Thyroid gland (tissue), 4 donors: ENCODE measurements at regions not wholly inside any gene's neighbourhood (a gene's known extent, or its start where the extent isn't known, plus 50 kb on each side); places are given as distances from the start of the nearest gene placed in this dataset.

Experiments used
- POLR2A ChIP-seq, 2 donors: fragments of 450-650 bp; IDR thresholded peaks; one replicate each; pipeline ENCODE4 v1.6.1; 2017; ENCODE audit warnings: antibody characterized with exemption in 2 of 2, mild to moderate bottlenecking in 2 of 2, moderate library complexity in 1 of 2
- TF ChIP-seq, protein P1 (sequence below), 6 experiments: fragments of 200-600 bp in 3 of 6; fragments of 450-650 bp in 3 of 6; sonication (generic) in 3 of 6; IDR thresholded peaks; one replicate each; pipeline ENCODE4 v1.5.1; 2016 to 2019; ENCODE audit warnings: antibody characterized with exemption in 6 of 6, mild to moderate bottlenecking in 2 of 6, inconsistent platforms in 1 of 6, moderate library complexity in 1 of 6

DNA sequence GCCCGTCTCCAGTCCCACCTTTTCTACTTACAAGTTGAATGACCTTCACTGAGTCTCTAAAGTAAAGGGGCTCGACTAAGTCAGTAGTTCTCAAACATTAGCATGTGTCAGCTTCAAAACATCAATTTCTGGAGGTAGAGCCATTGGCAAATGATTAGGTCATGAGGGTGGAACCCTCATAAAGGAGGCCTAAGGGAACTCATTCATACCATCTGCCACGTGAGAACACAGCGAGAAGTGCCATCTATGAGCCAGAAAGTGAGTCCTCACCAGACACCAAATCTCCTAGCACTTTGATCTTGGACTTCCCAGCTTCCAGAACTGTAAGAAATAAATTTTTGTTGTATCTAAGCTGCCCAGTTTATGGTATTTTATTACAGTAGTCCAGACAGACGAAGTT is 129.8 kb downstream of the MEX3B start:
- TF ChIP-seq, protein P1, sequence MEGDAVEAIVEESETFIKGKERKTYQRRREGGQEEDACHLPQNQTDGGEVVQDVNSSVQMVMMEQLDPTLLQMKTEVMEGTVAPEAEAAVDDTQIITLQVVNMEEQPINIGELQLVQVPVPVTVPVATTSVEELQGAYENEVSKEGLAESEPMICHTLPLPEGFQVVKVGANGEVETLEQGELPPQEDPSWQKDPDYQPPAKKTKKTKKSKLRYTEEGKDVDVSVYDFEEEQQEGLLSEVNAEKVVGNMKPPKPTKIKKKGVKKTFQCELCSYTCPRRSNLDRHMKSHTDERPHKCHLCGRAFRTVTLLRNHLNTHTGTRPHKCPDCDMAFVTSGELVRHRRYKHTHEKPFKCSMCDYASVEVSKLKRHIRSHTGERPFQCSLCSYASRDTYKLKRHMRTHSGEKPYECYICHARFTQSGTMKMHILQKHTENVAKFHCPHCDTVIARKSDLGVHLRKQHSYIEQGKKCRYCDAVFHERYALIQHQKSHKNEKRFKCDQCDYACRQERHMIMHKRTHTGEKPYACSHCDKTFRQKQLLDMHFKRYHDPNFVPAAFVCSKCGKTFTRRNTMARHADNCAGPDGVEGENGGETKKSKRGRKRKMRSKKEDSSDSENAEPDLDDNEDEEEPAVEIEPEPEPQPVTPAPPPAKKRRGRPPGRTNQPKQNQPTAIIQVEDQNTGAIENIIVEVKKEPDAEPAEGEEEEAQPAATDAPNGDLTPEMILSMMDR (IDR thresholded peaks at IDR 0.05): no peak
- TF ChIP-seq POLR2A (IDR thresholded peaks at IDR 0.05): no peak
